ENCODE measurements at regions not wholly inside any gene's neighbourhood (a gene's known extent, or its start where the extent isn't known, plus 50 kb on each side); places are given as distances from the start of the nearest gene placed in this dataset.
"Not testable (repeated sequence)": the region's sequence is repeated elsewhere in the genome, so short reads cannot be mapped to it uniquely, and the experiment has no call there.

- DNase-seq = no peak
Measured at GRCh38 chr2:21895200-21895599, 771.4 kb downstream of the TDRD15 start.

GRCh38 chr2:21908712-21909380, 785.1 kb downstream of the TDRD15 start:
- DNase-seq = not testable (repeated sequence)

- DNase-seq = no peak
Measured at GRCh38 chr2:21910832-21911507, 787.2 kb downstream of the TDRD15 start.

- DNase-seq = no peak
Measured at GRCh38 chr2:21912405-21912804, 788.6 kb downstream of the TDRD15 start.

- DNase-seq = no peak
Measured at GRCh38 chr2:21915201-21915600, 791.4 kb downstream of the TDRD15 start.

GRCh38 chr2:21916934-21917522, 793.3 kb downstream of the TDRD15 start:
- DNase-seq = peak; percentile 24

GRCh38 chr2:21920721-21921120, 797.0 kb downstream of the TDRD15 start:
- no peak for DNase-seq

- no peak for DNase-seq
Measured at GRCh38 chr2:21924640-21925285, 801.0 kb downstream of the TDRD15 start.

GRCh38 chr2:21928292-21928691, 804.5 kb downstream of the TDRD15 start:
- DNase-seq = no peak

- DNase-seq = peak; percentile 77
Measured at GRCh38 chr2:21930226-21930625, 806.5 kb downstream of the TDRD15 start.

GRCh38 chr2:21939967-21940366, 816.2 kb downstream of the TDRD15 start:
- DNase-seq = no peak

- DNase-seq = no peak
Measured at GRCh38 chr2:21944536-21944935, 820.8 kb downstream of the TDRD15 start.

GRCh38 chr2:21945658-21946057, 821.9 kb downstream of the TDRD15 start:
- DNase-seq = no peak

- DNase-seq = no peak
Measured at GRCh38 chr2:21947046-21947445, 823.3 kb downstream of the TDRD15 start.

- no peak for DNase-seq
Measured at GRCh38 chr2:21966139-21966538, 842.4 kb downstream of the TDRD15 start.

GRCh38 chr2:21970971-21971370, 847.2 kb downstream of the TDRD15 start:
- DNase-seq = no peak

- DNase-seq = no peak
Measured at GRCh38 chr2:21972586-21972985, 848.8 kb downstream of the TDRD15 start.

- no peak for DNase-seq
Measured at GRCh38 chr2:21981127-21981526, 857.4 kb downstream of the TDRD15 start.

GRCh38 chr2:21993002-21993401, 869.2 kb downstream of the TDRD15 start:
- DNase-seq = no peak

- no peak for DNase-seq
Measured at GRCh38 chr2:21996339-21996738, 872.6 kb downstream of the TDRD15 start.

- DNase-seq = no peak
Measured at GRCh38 chr2:21999522-21999921, 875.8 kb downstream of the TDRD15 start.

GRCh38 chr2:22002066-22002465, 878.3 kb downstream of the TDRD15 start:
- DNase-seq = no peak

- no peak for DNase-seq
Measured at GRCh38 chr2:22003270-22003669, 879.5 kb downstream of the TDRD15 start.

GRCh38 chr2:22011048-22011447, 887.3 kb downstream of the TDRD15 start:
- DNase-seq = no peak
